ENCODE measurements at regions not wholly inside any gene's neighbourhood (a gene's known extent, or its start where the extent isn't known, plus 50 kb on each side); places are given as distances from the start of the nearest gene placed in this dataset.
"Not testable (repeated sequence)": the region's sequence is repeated elsewhere in the genome, so short reads cannot be mapped to it uniquely, and the experiment has no call there.

DNA sequence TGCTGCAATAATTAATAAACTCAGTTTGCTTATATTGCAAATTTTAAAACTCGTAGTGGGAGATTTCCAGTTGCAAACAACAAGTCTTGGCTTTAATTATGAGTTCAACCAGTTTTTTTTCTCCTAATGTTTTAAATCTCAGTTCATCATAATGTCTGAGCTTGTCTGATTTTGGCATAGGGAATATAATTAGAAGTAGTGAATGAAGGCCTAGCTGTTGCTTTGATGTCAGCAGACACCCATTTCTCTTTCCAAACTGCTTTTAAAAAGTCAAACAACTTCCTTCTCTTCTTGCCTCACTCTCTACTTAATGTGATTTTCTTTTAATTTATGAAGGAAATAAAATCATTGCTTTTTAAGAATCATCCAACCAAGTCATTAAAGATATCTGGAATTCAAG, 1462.1 kb downstream of the DPP10 start:
- no peak for DNase-seq (ENCODE audit: low spot score)

DNA sequence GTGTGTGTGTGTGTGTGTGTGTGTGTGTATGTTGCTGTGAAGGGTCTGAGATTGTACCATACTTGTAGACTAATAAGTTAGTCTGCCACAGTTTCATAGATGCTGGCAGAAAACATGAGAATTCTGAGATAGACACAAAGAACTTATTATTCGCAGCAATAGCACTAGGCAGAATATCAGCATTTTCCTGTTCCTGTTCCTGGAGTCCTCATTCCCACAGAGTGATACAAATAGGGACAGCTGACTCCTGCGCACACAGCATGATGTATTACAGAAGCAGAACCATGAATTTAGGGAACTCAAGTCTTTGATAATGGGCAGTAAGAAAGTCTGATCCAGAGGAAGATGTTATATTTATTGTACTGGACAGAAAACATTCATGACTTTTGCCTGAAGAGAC, 1466.3 kb downstream of the DPP10 start:
- no peak for DNase-seq (ENCODE audit: low spot score)

DNA sequence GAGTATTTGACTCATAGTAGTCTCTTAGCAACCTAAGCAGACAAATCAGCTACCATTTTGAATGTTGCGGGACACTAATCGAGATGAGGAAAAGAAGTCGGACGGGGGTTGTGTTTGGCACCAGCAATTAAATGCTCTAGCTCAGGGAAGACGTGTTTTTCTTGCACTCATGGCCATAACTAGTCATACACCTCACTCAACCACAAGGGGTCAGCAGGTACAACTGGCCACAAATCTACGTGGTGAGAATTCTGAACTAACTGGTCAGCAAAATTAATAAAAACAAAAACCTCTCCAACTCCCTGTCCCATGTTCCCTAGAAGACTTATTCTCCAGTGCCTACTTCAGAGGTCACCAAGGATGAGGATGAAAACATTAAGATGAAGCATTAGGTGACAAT, 1467.8 kb downstream of the DPP10 start:
- DNase-seq (ENCODE audit: low spot score), result no peak

DNA sequence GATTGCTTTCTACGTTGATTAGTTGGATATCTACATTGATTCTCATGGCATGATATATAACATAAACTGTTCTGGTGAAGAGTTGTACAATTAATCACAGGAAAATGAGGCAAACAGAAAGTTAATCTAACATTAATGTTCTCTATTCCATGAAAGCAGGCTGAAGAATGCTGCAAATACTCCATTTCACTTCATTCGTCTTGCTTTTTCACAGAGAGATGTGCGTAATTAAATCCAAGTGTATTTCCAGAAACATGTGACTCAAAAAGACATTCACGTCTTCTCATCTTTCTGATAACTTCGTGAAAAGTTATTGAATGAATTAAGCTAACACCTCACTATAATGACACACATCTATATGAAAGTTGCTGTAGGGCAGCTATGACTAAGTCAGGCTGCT, 1471.5 kb downstream of the DPP10 start:
- no peak for DNase-seq (ENCODE audit: low spot score)

DNA sequence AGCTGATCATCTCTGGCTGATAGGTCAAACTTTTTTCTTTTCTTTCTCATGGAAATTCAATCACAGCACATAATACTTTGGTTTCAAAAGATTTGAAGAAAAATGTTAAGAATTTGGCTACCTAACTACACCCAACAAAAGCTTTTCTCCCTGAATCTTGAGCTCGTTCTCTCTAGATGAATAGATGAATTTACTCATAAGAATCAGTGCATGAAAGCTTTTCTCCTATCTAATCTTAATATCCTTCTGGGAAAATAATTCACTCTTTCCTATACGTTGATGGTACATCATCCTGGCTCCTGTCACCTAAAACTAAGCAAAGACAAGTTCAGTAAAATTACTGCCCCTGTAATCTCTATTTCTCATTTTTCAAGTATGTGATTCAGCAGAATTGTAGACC, 1479.1 kb downstream of the DPP10 start:
- no peak for DNase-seq (ENCODE audit: low spot score)

DNA sequence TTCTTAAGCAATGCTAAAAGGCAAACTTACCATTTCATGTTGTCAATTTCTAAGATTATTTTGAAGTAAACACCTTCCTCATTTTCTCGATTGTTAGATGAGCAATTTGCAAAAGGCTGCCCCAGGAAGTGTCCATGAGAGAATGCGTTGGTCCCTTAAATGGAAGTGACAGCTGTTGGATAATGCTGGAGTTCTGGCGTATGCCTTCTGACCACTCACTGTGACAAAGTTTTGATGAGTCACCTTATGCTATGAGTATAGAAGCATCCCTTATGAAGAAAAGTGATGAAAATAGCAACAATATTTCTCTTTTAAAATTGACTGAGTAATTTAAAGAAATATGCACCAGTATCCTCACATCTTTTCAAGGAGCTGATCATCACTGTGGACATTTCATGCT, 1497.5 kb downstream of the DPP10 start:
- no peak for DNase-seq (ENCODE audit: low spot score)

DNA sequence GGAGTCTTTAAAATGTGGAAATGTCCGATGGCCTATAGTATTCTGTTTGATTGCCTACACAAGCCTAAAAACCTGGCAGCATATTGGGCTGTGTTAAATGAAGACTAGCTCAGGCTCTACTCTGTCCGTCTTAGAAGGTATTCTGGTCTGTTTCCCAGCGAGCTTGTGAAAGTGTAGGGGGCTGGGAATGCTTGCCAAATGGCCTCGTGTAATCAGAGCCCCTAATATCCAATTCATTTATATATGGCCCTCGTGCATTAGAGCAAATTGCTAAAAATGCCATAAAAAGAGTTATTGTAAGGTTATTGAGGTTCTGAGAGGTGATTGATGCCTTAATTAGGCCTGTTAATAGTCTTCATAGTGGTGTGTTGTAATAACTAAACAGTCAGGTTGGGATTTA, 1500.4 kb downstream of the DPP10 start:
- no peak for DNase-seq (ENCODE audit: low spot score)

DNA sequence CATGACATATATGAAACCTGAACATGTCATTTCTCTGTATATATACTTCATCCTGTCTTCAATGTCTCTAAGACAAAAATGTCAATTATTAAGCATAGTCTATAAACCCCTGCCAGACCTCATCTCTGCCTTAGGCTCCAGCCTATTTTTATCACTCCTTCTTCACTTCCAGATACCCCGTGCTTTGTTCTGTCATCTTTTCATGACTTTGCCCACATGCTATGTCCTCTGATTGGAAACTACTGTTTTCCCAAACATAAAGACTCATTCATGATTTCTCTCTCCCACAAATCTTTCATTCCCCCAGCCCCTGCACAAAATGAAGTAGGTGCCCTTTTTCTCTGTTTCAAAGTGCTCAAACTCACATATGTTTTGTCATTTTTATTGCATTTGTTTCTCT, 1503.9 kb downstream of the DPP10 start:
- no peak for DNase-seq (ENCODE audit: low spot score)

DNA sequence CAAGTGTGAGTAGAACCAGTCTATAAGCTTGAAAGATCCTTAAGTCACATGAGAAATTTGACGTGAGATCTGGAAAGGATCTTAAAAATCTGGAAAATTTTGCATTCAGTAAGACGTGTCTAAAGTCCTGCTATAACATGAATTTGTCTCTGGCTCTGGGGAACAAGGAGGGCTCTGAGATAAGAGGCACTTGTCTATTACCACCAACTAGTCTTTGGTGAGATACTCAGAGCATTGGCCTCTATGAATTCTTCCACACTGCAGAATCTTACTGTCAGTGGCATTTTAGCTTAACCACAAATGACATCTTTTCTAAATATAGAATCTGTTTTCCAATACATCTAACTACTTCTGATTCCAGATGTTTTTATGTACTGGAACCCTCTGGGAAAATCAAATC, 1504.5 kb downstream of the DPP10 start:
- no peak for DNase-seq (ENCODE audit: low spot score)

DNA sequence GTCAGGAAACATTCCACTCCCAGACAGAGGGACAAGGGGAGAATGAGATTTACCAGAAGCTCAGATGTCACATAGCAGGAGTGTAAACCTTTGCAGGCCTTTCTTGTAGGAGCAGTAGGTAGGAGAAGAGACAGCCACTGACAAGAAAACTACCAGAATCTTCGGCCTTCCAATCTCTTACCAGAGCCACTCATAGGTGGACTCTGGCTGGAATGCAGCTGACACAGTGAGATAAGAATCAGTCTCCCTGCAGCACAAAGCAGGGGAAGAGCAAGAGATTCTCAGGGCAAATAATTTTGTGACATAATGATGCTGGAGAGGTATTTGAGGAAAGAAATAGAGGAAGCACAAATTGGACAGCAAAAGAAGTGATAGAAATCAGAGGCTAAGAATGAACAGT, 1534.5 kb downstream of the DPP10 start:
- peak; percentile 2 for DNase-seq (ENCODE audit: low spot score)

DNA sequence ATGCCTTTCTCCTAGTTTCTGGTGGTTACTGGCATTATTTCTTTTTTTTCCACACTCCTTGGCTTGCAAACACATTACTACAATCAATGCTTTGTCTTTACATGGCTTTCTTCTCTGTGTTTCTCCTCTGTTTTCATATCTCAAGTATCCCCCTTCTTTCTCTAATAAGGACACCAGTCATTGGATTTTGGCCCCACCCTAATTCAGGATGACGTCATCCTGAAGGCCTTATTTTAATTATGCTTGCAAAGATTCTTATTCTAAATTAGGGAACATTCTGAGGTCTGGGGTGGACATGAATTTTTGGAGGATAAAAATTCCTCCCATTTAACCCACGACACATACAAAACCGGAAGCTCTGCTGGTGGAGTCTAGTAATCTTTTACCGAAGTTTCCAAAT, 1556.6 kb downstream of the DPP10 start:
- no peak for DNase-seq (ENCODE audit: low spot score)

DNA sequence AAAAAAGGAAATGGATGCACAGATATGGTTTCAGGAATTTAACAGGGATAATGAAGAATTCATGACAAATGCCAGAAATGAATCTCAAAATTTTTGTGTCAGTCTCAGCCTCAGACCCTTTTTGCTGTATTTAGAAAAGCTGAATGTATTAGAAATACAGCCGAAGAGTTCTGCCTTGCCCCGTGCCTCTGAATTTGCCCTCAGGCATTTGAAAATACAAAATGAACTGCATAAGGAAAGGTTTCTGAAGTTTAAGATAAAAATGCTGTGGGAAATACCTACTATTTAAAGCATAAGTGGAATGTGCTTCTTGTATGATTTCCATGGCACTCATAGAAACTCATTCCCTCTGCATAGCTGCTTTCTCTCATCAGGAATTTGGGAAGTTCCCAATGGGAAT, 1580.6 kb downstream of the DPP10 start:
- DNase-seq (ENCODE audit: low spot score), result no peak

DNA sequence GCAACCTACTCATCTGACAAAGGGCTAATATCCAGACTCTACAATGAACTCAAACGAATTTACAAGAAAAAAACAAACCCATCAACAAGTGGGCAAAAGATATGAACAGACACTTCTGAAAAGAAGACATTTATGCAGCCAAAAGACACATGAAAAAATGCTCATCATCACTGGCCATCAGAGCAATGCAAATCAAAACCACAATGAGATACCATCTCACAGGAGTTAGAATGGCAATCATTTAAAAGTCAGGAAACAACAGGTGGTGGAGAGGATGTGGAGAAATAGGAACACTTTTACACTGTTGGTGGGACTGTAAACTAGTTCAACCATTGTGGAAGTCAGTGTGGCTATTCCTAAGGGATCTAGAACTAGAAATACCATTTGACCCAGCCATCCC, 1596.3 kb downstream of the DPP10 start:
- not testable (repeated sequence) for DNase-seq (ENCODE audit: low spot score)

DNA sequence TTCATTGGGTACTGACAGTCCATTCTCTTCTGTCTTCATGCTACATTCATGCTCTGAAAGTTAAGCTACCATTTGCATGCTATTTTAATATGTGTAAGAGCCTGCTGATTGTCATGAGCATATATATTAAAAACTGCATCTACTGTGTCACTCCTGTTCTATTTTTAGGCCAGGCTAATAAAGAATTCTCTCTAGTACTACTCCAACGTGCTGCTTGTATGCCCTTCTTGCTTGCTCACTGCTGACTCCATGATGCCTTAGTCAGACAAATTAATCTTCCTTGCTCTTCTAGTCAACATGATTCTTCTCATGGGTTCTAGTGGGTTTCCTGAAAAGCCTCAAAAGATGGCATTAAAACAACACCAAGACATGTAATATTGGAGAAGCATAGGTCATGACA, 1600.1 kb downstream of the DPP10 start:
- no peak for DNase-seq (ENCODE audit: low spot score)

DNA sequence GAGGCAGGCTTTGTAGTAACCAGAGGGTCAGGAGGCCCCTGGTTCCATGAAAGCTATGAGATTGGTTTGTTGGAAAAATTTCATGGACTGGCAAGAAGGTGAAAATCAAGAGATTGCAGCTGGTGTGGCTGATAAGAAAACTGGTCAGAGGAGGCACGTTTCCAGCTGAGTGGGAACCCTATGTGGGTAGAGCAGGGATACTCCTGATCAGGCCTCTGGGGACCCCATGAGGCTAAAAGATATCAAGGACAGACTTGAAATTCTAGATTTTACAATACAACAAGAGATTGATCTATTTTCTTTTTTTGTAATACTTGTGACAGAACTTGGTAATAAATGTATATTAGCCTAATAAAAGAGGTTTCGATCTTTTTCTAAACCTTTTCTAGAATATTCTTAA, 1615.1 kb downstream of the DPP10 start:
- DNase-seq (ENCODE audit: low spot score), result no peak

DNA sequence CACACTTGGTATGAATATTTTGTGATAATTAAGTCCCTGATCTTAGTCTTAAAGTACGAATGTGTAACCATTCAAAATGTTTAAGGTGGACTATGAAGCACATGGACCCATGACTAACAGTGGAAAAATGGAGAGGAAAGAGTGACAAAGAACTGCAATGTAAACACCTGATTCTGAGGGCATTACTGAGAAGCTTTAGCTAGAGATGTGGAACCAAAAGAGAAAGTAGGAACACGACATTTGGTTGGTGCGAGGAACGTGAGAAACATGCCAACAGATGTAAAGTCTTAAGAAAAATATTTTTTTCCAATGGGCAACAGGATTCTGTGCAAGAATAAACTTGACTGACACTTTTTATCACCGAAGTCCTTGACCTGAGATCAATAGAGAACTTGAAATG, 1618.6 kb downstream of the DPP10 start:
- no peak for DNase-seq (ENCODE audit: low spot score)

DNA sequence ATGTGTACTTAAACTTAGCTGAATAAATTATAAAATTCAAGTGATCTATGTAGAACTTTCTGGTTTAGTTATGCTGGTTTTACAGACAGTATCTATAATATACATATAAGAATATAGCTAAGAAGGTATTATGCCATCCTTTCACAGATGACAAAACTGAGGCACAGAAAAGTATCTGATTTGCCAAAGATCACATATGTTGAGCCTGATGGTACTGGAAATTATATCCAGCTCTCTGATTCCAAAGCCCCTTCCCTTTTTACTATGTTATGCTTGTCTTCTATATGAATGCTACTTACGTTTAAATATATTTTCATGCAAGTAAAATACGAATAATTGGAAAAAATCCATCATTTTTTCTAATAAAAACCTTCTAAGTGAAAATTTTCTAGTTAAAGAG, 1631.3 kb downstream of the DPP10 start:
- no peak for DNase-seq (ENCODE audit: low spot score)

DNA sequence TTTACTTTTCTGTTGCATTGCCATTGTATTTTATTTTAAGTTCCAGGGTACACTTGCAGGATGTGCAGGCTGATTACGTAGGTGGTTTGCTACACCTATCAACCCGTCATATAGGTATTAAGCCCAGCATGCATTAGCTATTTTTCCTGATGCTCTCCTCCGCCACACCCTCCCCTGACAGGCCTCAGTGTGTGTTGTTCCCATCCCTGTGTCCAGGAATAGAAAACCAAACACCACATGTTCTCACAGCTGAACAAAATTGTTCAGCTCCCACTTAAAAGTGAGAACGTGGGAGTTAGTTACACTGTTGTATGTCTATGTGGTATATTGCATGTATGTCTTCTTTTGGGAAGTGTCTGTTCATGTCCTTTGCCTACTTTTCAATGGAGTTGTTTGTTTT, 1631.7 kb downstream of the DPP10 start:
- DNase-seq (ENCODE audit: low spot score), result no peak

DNA sequence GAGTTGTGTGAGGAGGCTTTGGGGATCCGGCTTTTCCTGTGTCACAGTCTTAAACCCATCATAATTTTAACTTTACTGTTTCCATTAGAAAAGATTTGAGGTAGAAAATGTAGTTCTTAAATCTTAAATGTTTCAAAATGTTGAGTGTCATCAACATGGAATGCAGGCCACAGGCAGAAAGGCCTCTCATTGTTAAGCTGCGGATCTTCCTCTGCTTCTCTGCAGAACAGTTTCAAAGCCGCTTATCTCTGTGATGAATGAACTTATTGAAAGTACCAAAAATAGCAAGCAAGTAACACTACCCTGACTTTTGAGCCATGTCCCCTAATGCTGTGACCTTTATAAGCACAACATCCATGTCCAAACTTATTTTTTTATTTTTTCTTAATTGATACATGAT, 1645.8 kb downstream of the DPP10 start:
- DNase-seq (ENCODE audit: low spot score), result no peak

DNA sequence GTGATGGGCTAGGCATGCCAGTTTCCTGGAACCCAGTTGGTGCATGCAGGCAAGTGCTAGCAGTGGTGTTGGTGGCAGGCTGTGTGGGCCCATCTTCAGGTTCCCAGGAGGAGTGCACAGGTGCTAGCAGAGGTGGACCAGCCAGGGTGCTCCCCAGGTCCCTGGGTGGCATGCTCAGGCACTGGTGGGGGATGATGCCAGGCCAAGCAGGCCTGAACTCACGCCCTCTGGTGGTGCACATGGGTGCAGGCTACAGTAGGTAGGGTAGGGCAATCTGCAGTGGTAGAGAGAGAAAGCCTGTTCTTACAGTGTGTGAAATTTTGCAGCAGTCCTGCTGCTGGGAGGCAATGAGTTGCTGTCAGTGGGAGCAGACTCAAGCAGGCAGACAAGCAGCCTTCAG, 1651.8 kb downstream of the DPP10 start:
- DNase-seq (ENCODE audit: low spot score), result no peak

DNA sequence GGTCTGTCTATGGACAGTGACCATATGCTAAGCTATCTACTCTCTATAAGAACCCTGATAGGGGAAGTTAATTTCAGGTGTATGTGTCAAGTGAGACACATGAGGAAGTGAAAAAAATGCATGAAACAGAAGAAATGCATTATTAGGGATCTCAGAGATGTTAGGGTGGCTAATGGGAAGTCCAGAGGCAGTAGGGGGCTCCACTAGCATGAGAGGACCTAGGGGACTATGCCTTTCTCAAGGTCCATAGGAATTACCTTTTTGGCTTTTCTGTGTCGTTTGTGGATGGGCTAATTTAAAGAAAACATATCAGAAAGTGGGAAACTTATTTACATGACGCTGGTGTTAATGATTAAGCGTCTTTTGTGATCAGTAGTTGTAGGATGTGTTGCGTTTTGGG, 1653.2 kb downstream of the DPP10 start:
- no peak for DNase-seq (ENCODE audit: low spot score)

DNA sequence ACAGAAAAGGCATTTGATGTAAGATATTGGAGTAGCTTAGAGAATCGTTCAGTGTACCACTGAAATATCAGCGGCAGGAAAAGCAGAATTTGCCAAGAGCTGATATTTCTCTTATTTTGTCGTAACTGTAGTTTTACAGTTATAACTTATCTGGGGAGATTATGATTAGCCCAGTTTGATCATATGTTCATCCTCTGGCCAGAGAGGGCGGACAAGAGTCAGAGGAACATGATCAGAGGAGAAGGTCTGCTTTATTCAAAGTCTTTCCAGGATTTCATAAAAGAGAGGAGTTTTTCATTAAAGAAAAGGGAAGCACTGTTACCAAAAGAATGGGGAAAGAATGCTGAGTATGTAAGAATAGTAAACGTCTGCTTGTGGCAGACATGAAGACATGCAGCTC, 1655.6 kb downstream of the DPP10 start:
- no peak for DNase-seq (ENCODE audit: low spot score)

DNA sequence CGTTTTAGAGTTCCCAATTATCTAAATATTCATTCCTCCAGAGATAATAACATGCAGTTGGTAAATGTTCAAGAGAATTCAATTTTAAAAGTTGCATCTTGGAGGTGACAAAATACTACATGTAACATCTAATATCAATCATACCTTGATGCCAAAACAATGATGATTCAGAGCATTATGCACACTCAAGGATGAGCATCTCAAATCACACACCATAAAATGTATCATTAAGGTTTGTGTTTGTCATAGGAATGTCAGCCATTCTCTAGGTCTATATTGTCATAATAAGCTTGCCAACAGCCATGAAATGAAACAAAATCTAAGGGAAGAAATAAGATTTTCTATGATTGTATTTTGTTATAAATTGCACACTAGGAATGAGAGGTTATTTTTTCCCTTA, 1667.0 kb downstream of the DPP10 start:
- no peak for DNase-seq (ENCODE audit: low spot score)

DNA sequence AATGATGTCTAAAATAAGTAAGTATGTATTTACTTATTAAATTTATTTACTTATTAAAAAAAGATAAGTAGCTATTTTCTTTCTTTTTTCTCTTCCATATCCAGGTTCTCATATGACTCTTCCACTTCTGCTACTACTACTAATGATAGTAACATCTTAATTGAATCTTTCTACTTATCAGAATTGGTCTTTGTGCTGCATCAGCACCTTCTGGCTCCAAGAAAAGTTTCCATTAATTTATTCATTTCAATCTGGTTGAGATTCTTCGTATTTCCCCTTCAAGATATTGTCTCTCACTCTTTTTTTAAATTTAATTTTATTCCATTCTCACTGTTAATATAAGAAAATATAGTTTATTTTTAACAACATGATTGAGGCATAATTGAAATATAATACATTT, 1675.4 kb downstream of the DPP10 start:
- no peak for DNase-seq (ENCODE audit: low spot score)

DNA sequence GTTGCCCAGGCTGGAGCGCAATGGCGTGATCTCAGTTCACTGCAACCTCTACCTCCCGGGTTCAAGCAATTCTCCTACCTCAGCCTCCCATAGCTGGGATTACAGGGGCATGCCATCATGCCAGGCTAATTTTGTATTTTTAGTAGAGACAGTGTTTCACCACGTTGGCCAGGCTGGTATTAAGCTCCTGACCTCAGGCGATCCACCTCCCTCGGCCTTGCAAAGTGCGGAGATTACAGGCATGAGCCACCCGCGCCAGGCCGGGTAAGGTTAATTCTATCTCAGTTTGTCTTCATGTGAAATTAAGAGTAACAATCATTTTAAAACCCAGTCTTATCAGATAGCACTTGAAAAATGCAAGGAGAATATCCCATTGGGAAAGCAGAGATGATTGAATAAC, 1681.7 kb upstream of the DDX18 start:
- DNase-seq (ENCODE audit: low spot score), result no peak
